Colonic mucosa (tissue), 4 donors: ENCODE measurements at regions not wholly inside any gene's neighbourhood (a gene's known extent, or its start where the extent isn't known, plus 50 kb on each side); places are given as distances from the start of the nearest gene placed in this dataset.
"Not testable (repeated sequence)": the region's sequence is repeated elsewhere in the genome, so short reads cannot be mapped to it uniquely, and the experiment has no call there.

ENCODE experiments used
- DNase-seq: peaks from one replicate; pipeline ENCODE4 v3.0.0-alpha.2; 2020
- H3K27ac ChIP-seq: fragments of 200-600 bp; one replicate; pipeline ENCODE4 v1.8.0; 2021
- H3K27me3 ChIP-seq: fragments of 200-600 bp; one replicate; pipeline ENCODE4 v1.8.0; 2021
- H3K36me3 ChIP-seq: fragments of 200-600 bp; one replicate; pipeline ENCODE4 v1.8.0; 2021
- H3K4me1 ChIP-seq: fragments of 200-600 bp; one replicate; pipeline ENCODE4 v1.8.0; 2021; ENCODE audit warnings: mild to moderate bottlenecking
- H3K4me3 ChIP-seq: fragments of 200-600 bp; one replicate; pipeline ENCODE4 v1.8.0; 2021
- H3K9ac ChIP-seq, 2 donors: one replicate each; pipeline ENCODE4 v1.7.0; 2013; ENCODE audit warnings: control low read depth in 2 of 2, low read depth in 2 of 2, low read length in 2 of 2
- H3K9me3 ChIP-seq: fragments of 200-600 bp; one replicate; pipeline ENCODE4 v1.8.0; 2021
- intact Hi-C: fragments of 100-400 bp; cut with DNase I; formaldehyde crosslinking; loops from one replicate; pipeline ENCODE4 v1.14.1; 2022
- TF ChIP-seq, protein P1 (sequence below): fragments of 200-600 bp; IDR thresholded peaks from one replicate; pipeline ENCODE4 v1.8.0; 2022; ENCODE audit warnings: antibody characterized with exemption, mild to moderate bottlenecking
- donor health status: healthy.
- donor health status: DM: no; HTN: no; CAD: no.
- donor health status: DM: no; HTN: no; CAD: no.

GRCh38 chrY:12296460-12296859, 404.6 kb upstream of the USP9Y start:
- H3K36me3 ChIP-seq, result no peaks in the 10 kb centered on the region
- intact Hi-C loops, result no loop called here

GRCh38 chrY:12299796-12300195, 401.2 kb upstream of the USP9Y start:
- H3K36me3 ChIP-seq, H3K9me3 ChIP-seq, H3K4me3 ChIP-seq, H3K4me1 ChIP-seq, H3K27me3 ChIP-seq, H3K27ac ChIP-seq, H3K9ac ChIP-seq, intact Hi-C loops: not testable (repeated sequence)
- DNase-seq, result peak; percentile 11

More at GRCh38 chrY:12296460-12296859, 404.6 kb upstream of the USP9Y start:
- TF ChIP-seq, protein P1, sequence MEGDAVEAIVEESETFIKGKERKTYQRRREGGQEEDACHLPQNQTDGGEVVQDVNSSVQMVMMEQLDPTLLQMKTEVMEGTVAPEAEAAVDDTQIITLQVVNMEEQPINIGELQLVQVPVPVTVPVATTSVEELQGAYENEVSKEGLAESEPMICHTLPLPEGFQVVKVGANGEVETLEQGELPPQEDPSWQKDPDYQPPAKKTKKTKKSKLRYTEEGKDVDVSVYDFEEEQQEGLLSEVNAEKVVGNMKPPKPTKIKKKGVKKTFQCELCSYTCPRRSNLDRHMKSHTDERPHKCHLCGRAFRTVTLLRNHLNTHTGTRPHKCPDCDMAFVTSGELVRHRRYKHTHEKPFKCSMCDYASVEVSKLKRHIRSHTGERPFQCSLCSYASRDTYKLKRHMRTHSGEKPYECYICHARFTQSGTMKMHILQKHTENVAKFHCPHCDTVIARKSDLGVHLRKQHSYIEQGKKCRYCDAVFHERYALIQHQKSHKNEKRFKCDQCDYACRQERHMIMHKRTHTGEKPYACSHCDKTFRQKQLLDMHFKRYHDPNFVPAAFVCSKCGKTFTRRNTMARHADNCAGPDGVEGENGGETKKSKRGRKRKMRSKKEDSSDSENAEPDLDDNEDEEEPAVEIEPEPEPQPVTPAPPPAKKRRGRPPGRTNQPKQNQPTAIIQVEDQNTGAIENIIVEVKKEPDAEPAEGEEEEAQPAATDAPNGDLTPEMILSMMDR, result no peak
- H3K9ac ChIP-seq, result no peak overlapping the region
- H3K4me3 ChIP-seq, result no peak overlapping the region
- H3K9me3 ChIP-seq, result no peaks in the 10 kb centered on the region
- H3K27ac ChIP-seq, result no peak overlapping the region
- H3K27me3 ChIP-seq, result no peaks in the 10 kb centered on the region
- no peak for DNase-seq
- H3K4me1 ChIP-seq, result no peaks in the 10 kb centered on the region

- Histone ChIP-seq H3K27ac (no peak overlapping the region), H3K4me1 (no peaks in the 10 kb centered on the region), H3K36me3 (no peaks in the 10 kb centered on the region), H3K27me3 (no peaks in the 10 kb centered on the region), H3K4me3 (no peak overlapping the region), H3K9ac (no peak overlapping the region), H3K9me3 (no peaks in the 10 kb centered on the region)
- TF ChIP-seq, protein P1, result no peak
- intact Hi-C loops, result no loop called here
- DNase-seq, result no peak
Measured at GRCh38 chrY:12303464-12303863, 397.6 kb upstream of the USP9Y start.

DNA sequence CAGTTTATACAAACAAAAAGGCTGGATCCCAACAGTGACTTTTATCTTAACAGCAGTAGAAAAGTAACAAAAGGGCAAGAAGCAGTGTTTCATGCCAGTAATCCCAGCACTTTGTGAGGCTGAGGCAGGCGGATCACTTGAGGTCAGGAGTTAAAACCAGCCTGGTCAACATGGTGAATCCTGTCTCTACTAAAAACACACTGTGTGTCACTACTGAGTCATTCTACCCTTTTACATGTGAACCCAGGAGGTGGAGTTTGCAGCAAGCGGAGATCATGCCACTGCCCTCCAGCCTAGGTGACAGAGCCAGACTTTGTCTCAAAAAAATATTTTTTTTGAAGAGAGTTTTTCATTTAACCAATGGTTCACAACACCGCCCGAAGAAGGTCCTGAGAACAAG, 395.6 kb upstream of the USP9Y start:
- DNase-seq, result no peak

GRCh38 chrY:12309212-12309611, 391.8 kb upstream of the USP9Y start:
- H3K27ac ChIP-seq, result no peak overlapping the region
- no peak for DNase-seq
- H3K9me3 ChIP-seq, result no peaks in the 10 kb centered on the region
- intact Hi-C loops, result no loop called here
- no peaks in the 10 kb centered on the region for H3K27me3 ChIP-seq
- no peaks in the 10 kb centered on the region for H3K36me3 ChIP-seq
- H3K4me1 ChIP-seq, result no peaks in the 10 kb centered on the region
- H3K4me3 ChIP-seq, result no peak overlapping the region
- no peak overlapping the region for H3K9ac ChIP-seq
- TF ChIP-seq, protein P1, result no peak

More for the DNA sequence above, 395.6 kb upstream of the USP9Y start:
- Histone ChIP-seq H3K27ac (no peak overlapping the region), H3K9ac (no peak overlapping the region), H3K36me3 (no peaks in the 10 kb centered on the region), H3K9me3 (no peaks in the 10 kb centered on the region), H3K27me3 (no peaks in the 10 kb centered on the region), H3K4me1 (no peaks in the 10 kb centered on the region), H3K4me3 (no peak overlapping the region)
- intact Hi-C loops, result no loop called here
- TF ChIP-seq, protein P1, result no peak

- Histone ChIP-seq H3K27ac (no peak overlapping the region), H3K4me3 (no peak overlapping the region), H3K27me3 (no peaks in the 10 kb centered on the region), H3K36me3 (no peaks in the 10 kb centered on the region), H3K4me1 (no peaks in the 10 kb centered on the region), H3K9me3 (no peaks in the 10 kb centered on the region), H3K9ac (no peak overlapping the region)
- no peak for DNase-seq
- intact Hi-C loops, result no loop called here
- TF ChIP-seq, protein P1, result no peak
Measured at GRCh38 chrY:12310832-12311231, 390.2 kb upstream of the USP9Y start.
